CD4-positive, CD25-positive, alpha-beta regulatory T cell (primary cell): ENCODE measurements at regions not wholly inside any gene's neighbourhood (a gene's known extent, or its start where the extent isn't known, plus 50 kb on each side); places are given as distances from the start of the nearest gene placed in this dataset.

Experiments used
- ATAC-seq, 2 donors: fragments of 150-1000 bp; cut with Tn5 transposase; one replicate each; pipeline ENCODE4 v1.10.0; 2021; ENCODE audit warnings: low read depth in 2 of 2, moderate number of reproducible peaks in 2 of 2, moderate library complexity in 1 of 2
- DNase-seq, 3 donors: peaks; one replicate each; pipeline versions ENCODE4 v3.0.0 to v3.0.0-alpha.2; 2012 to 2022; ENCODE audit warnings: mixed read lengths in 1 of 3
- H3K27ac ChIP-seq: one replicate; pipeline ENCODE4 v1.7.0; 2013; ENCODE audit warnings: mild to moderate bottlenecking, low read length; ENCODE audit not compliant: insufficient read depth, poor library complexity, severe bottlenecking
- H3K27me3 ChIP-seq: one replicate; pipeline ENCODE4 v1.7.0; 2013; ENCODE audit warnings: low read length; ENCODE audit not compliant: control insufficient read depth, insufficient read depth
- H3K36me3 ChIP-seq: one replicate; pipeline ENCODE4 v1.7.0; 2013; ENCODE audit warnings: mild to moderate bottlenecking, low read length, moderate library complexity; ENCODE audit not compliant: control insufficient read depth, insufficient read depth
- H3K4me1 ChIP-seq: 2 replicates; pipeline ENCODE4 v1.7.0; 2013; ENCODE audit warnings: mild to moderate bottlenecking, low read length; ENCODE audit not compliant: insufficient read depth, control insufficient read depth, poor library complexity, severe bottlenecking
- H3K4me3 ChIP-seq: one replicate; pipeline ENCODE4 v1.7.0; 2013; ENCODE audit warnings: low read depth, mild to moderate bottlenecking, low read length, moderate library complexity
- H3K9me3 ChIP-seq, 2 experiments: 1 replicate in 1 of 2; 2 replicates in 1 of 2; pipeline ENCODE4 v1.7.0; 2013; ENCODE audit warnings: low read length in 2 of 2, mild to moderate bottlenecking in 1 of 2, moderate library complexity in 1 of 2; ENCODE audit not compliant: control insufficient read depth in 2 of 2
- H3K27ac Mint-ChIP-seq, 3 donors: one replicate each; pipeline ENCODE4 v1.8.0; 2020 to 2022; ENCODE audit warnings: mild to moderate bottlenecking in 3 of 3, mixed read lengths in 3 of 3, moderate library complexity in 2 of 3
- H3K27me3 Mint-ChIP-seq: one replicate; pipeline ENCODE4 v1.8.0; 2022; ENCODE audit warnings: mild to moderate bottlenecking, mixed read lengths
- H3K36me3 Mint-ChIP-seq: one replicate; pipeline ENCODE4 v1.8.0; 2020; ENCODE audit warnings: mixed read lengths
- H3K4me1 Mint-ChIP-seq, 4 donors: one replicate each; pipeline ENCODE4 v1.8.0; 2020 to 2022; ENCODE audit warnings: mixed read lengths in 4 of 4, mild to moderate bottlenecking in 1 of 4
- H3K4me3 Mint-ChIP-seq, 4 donors: one replicate each; pipeline ENCODE4 v1.8.0; 2020 to 2022; ENCODE audit warnings: mild to moderate bottlenecking in 4 of 4, mixed read lengths in 4 of 4, moderate library complexity in 3 of 4
- H3K9me3 Mint-ChIP-seq, 7 donors: one replicate each; pipeline ENCODE4 v1.8.0; 2020 to 2022; ENCODE audit warnings: mixed read lengths in 7 of 7, mild to moderate bottlenecking in 3 of 7, moderate library complexity in 2 of 7

DNA sequence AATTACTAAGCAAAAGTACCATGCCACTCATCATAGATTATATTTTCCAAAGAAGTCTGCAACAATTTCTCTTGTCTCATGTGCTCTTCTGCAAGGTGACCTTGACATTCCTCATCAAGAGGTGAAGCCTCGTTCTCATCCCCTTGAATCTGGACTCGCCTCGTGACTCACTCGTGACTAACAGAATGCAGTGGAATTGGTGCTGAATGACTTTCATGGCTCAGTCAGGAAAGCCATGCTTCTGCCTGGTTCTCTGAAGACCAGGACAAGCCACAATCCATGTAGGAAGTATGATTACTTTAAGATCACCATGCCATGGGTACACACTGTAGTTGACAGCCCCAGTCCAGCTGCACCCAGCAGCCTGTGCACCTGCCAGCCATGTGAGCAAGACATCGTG lies 335.8 kb downstream of the GADD45G start:
- H3K36me3 ChIP-seq: no peaks in the 10 kb centered on the region
- H3K4me3 ChIP-seq: no peak overlapping the region
- ATAC-seq (no peak), DNase-seq (no peak)
- peaks cover 30% of the 10 kb centered on the region for H3K27me3 Mint-ChIP-seq
- no peaks in the 10 kb centered on the region for H3K9me3 Mint-ChIP-seq
- no peaks in the 10 kb centered on the region for H3K9me3 ChIP-seq
- no peak overlapping the region for H3K27ac ChIP-seq
- no peak overlapping the region for H3K4me3 Mint-ChIP-seq
- H3K27ac Mint-ChIP-seq: no peak overlapping the region
- peaks cover 5% of the 10 kb centered on the region for H3K27me3 ChIP-seq
- no peaks in the 10 kb centered on the region for H3K36me3 Mint-ChIP-seq
- H3K4me1 Mint-ChIP-seq: peaks cover 0 to 2% (median 0%) of the 10 kb centered on the region in 4 donors
- no peaks in the 10 kb centered on the region for H3K4me1 ChIP-seq

DNA sequence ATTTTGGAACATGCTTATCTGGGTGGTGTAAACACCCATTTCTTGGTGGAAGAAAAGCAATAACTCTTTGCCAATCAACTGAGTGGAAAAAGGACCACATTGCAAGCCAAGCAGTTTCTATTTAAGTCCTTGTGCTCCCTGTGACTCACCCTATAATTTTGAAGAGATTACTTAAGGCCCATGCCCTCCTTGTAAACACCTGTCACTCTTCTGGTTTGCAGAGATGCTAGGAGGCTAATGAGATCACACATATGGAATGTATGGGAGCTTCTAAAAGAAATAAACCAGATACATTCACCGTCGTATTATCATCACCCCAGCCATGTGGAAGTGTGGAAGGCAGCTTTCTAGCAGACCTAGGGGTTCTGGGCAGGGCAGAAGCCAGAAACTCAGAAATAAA lies 337.1 kb downstream of the GADD45G start:
- no peak for DNase-seq
- Histone ChIP-seq H3K36me3 (no peaks in the 10 kb centered on the region), H3K4me3 (no peak overlapping the region), H3K9me3 (no peaks in the 10 kb centered on the region), H3K4me1 (no peaks in the 10 kb centered on the region), H3K27me3 (peaks cover 4% of the 10 kb centered on the region), H3K27ac (no peak overlapping the region)
- H3K4me3 Mint-ChIP-seq: no peak overlapping the region
- no peaks in the 10 kb centered on the region for H3K4me1 Mint-ChIP-seq
- H3K27ac Mint-ChIP-seq: no peak overlapping the region
- H3K9me3 Mint-ChIP-seq: no peaks in the 10 kb centered on the region
- H3K36me3 Mint-ChIP-seq: no peaks in the 10 kb centered on the region
- H3K27me3 Mint-ChIP-seq: peaks cover 22% of the 10 kb centered on the region
- ATAC-seq: no peak

DNA sequence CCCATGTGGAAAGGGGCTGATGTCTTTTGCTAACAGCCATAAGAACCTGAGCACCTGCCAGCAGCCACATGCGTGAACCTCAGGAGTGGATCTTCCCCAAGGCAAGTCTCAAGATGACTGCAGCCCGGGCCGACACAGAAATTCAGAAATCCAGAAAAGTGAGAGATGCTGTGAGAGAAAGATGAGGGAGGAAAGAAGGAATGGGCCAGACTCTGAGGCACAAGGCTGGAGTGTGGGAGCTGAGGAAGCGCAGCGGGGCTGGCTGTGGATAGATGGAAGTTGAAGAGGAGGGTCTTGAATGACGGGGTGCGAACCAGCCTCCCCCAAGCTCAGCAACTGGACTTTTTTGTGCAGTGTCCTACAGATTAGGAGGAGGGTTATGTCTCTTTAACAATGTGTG lies 337.8 kb downstream of the GADD45G start:
- no peak for DNase-seq
- no peaks in the 10 kb centered on the region for H3K36me3 Mint-ChIP-seq
- Histone ChIP-seq H3K36me3 (no peaks in the 10 kb centered on the region), H3K4me3 (no peak overlapping the region), H3K27ac (no peak overlapping the region), H3K4me1 (no peaks in the 10 kb centered on the region), H3K27me3 (peaks cover 4% of the 10 kb centered on the region), H3K9me3 (no peaks in the 10 kb centered on the region)
- H3K4me1 Mint-ChIP-seq: no peaks in the 10 kb centered on the region
- H3K9me3 Mint-ChIP-seq: no peaks in the 10 kb centered on the region
- no peak overlapping the region for H3K27ac Mint-ChIP-seq
- H3K27me3 Mint-ChIP-seq: peaks cover 18% of the 10 kb centered on the region
- no peak for ATAC-seq
- H3K4me3 Mint-ChIP-seq: no peak overlapping the region

DNA sequence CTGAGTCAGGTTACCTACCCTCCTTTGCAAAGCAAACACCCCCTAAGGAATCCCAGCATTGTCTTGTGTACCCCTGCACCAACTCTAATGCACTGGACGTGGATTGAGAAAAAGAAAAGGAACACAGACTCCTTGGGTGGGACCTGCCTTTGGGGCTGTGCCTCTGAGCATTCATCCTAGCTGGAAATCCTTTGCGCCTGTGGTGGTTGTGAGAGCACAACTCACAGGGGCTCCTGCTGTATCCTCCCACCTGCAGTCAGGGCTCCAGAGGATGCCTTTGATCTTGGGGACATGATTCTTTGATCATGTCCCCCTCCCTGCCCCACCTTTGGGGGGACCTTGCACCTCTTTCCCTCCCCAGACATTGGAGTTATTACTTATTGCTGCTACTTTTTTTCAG lies 338.5 kb downstream of the GADD45G start:
- Mint-ChIP-seq H3K27ac (no peak overlapping the region), H3K9me3 (no peaks in the 10 kb centered on the region), H3K4me3 (no peak overlapping the region), H3K27me3 (peaks cover 18% of the 10 kb centered on the region), H3K36me3 (no peaks in the 10 kb centered on the region), H3K4me1 (no peaks in the 10 kb centered on the region)
- no peak for DNase-seq
- Histone ChIP-seq H3K4me1 (no peaks in the 10 kb centered on the region), H3K27ac (no peak overlapping the region), H3K36me3 (no peaks in the 10 kb centered on the region), H3K4me3 (no peak overlapping the region), H3K27me3 (peaks cover 4% of the 10 kb centered on the region), H3K9me3 (no peaks in the 10 kb centered on the region)
- ATAC-seq: no peak

DNA sequence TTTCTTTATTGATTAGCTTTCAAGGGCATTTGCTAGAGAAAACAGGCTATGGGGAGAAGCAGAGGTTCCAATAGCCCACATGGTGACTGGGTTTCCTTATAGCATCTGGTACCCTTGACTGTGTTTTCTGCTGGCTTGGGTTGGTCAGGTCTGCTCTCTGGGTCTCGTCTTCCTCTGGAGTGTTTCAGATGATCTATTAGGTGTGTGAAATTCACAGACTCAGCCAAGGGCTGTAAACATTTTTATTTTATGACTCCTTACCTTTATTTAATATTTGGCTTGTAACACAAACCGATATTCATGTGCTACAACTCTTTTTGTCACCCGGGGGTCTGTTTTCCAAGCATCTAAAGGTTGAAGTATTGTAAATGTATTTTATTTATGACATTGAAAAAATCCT lies 338.9 kb downstream of the GADD45G start:
- no peak for ATAC-seq
- H3K36me3 Mint-ChIP-seq: no peaks in the 10 kb centered on the region
- Histone ChIP-seq H3K4me3 (no peak overlapping the region), H3K9me3 (no peaks in the 10 kb centered on the region), H3K27ac (no peak overlapping the region), H3K4me1 (no peaks in the 10 kb centered on the region), H3K36me3 (no peaks in the 10 kb centered on the region), H3K27me3 (peaks cover 4% of the 10 kb centered on the region)
- no peaks in the 10 kb centered on the region for H3K9me3 Mint-ChIP-seq
- H3K27ac Mint-ChIP-seq: no peak overlapping the region
- no peak overlapping the region for H3K4me3 Mint-ChIP-seq
- H3K27me3 Mint-ChIP-seq: peaks cover 18% of the 10 kb centered on the region
- H3K4me1 Mint-ChIP-seq: no peaks in the 10 kb centered on the region
- DNase-seq: no peak

DNA sequence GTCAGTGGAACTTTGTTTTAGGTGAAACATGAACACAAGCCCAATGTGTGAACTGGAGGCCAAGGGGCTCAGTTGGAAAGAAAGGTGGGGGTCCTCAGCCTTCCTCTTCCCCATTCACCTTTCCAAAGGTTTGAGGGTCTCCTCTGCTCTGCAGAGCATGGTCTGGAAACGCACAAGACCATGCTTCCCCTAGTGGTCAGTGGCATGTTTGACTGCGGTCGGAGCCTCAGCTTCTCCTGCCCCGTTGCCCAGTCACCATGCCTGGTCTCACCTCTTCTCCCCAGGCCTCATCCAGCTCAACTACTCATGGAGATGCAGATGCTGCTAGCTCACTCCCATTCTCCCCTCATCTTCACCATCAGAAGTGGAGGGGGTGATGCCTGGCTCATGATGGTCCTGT lies 340.3 kb downstream of the GADD45G start:
- no peaks in the 10 kb centered on the region for H3K4me1 ChIP-seq
- no peak overlapping the region for H3K27ac ChIP-seq
- DNase-seq (no peak), ATAC-seq (no peak)
- no peaks in the 10 kb centered on the region for H3K36me3 ChIP-seq
- H3K4me3 ChIP-seq: no peak overlapping the region
- H3K27me3 ChIP-seq: no peaks in the 10 kb centered on the region
- Mint-ChIP-seq H3K27ac (no peak overlapping the region), H3K4me1 (no peaks in the 10 kb centered on the region), H3K9me3 (no peaks in the 10 kb centered on the region), H3K4me3 (no peak overlapping the region), H3K36me3 (no peaks in the 10 kb centered on the region), H3K27me3 (peaks cover 7% of the 10 kb centered on the region)
- H3K9me3 ChIP-seq: no peaks in the 10 kb centered on the region

DNA sequence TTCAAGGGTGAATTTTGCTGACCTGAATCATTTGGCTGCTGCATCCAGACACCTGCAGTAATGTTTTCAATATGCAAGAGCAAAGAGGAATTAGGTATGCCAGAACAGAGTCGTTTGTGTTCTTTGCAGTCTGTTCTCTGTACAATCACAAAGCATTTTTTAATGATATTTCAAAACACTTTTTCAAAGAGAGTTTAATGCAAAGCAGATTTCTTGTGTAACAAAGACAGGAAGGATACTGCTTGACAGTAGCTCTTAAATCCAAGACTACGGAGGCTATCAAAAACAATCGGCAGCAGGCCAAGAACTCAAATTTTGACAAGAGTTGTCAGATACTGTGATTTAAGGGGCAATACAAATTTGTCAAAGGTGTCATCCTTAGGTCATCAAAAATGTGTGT lies 341.9 kb downstream of the GADD45G start:
- ATAC-seq (no peak), DNase-seq (no peak)
- Mint-ChIP-seq H3K36me3 (no peaks in the 10 kb centered on the region), H3K27ac (no peak overlapping the region), H3K4me1 (peaks cover 0 to 5% (median 0%) of the 10 kb centered on the region in 4 donors), H3K4me3 (no peak overlapping the region), H3K9me3 (no peaks in the 10 kb centered on the region), H3K27me3 (peaks cover 7% of the 10 kb centered on the region)
- no peaks in the 10 kb centered on the region for H3K4me1 ChIP-seq
- H3K4me3 ChIP-seq: no peak overlapping the region
- no peak overlapping the region for H3K27ac ChIP-seq
- H3K9me3 ChIP-seq: no peaks in the 10 kb centered on the region
- no peaks in the 10 kb centered on the region for H3K27me3 ChIP-seq
- no peaks in the 10 kb centered on the region for H3K36me3 ChIP-seq

DNA sequence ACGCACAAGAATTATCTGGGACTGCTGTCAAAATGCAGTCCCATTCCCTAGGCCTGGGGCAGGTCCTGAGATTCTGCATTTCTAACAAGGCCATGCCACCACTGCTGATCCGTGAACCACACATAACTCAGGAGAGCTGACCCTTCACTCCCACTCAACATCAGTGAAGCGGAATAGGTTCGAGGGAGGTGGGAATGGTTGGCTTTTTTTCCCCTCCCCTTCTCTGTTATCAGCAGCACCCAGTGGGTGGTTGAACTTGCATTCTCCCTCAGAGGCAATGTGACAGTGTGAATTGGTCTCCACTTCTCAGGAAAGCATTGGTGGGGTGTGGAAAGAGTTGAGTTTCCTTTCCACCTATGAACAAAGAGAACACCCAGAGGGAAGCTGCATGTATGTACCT lies 344.3 kb downstream of the GADD45G start:
- Histone ChIP-seq H3K27me3 (no peaks in the 10 kb centered on the region), H3K4me3 (no peak overlapping the region), H3K9me3 (no peaks in the 10 kb centered on the region), H3K27ac (no peak overlapping the region), H3K36me3 (no peaks in the 10 kb centered on the region), H3K4me1 (no peaks in the 10 kb centered on the region)
- Mint-ChIP-seq H3K4me1 (peaks cover 0 to 17% (median 3%) of the 10 kb centered on the region in 4 donors), H3K4me3 (no peak overlapping the region), H3K27ac (no peak overlapping the region), H3K27me3 (no peaks in the 10 kb centered on the region), H3K9me3 (no peaks in the 10 kb centered on the region), H3K36me3 (no peaks in the 10 kb centered on the region)
- DNase-seq (no peak), ATAC-seq (no peak)
